Epithelial cell of esophagus (primary cell): ENCODE measurements at regions not wholly inside any gene's neighbourhood (a gene's known extent, or its start where the extent isn't known, plus 50 kb on each side); places are given as distances from the start of the nearest gene placed in this dataset.
A peak's percentile ranks its signal among the peaks of the same experiment; 100 is the strongest.

ENCODE experiments used
- DNase-seq: peaks from one replicate; pipeline ENCODE4 v3.0.0; 2010; ENCODE audit warnings: low read depth
- H3K4me3 ChIP-seq: 2 replicates; pipeline ENCODE4 v1.5.1; 2011; ENCODE audit warnings: mild to moderate bottlenecking, low read length, control low read depth
- TF ChIP-seq, protein P1 (sequence below): IDR thresholded peaks from 2 replicates; pipeline ENCODE4 v1.5.1; 2011; ENCODE audit warnings: low read depth, mild to moderate bottlenecking, low read length, control low read depth, inconsistent platforms; ENCODE audit not compliant: insufficient read depth; ENCODE audit errors: missing control alignments

DNA sequence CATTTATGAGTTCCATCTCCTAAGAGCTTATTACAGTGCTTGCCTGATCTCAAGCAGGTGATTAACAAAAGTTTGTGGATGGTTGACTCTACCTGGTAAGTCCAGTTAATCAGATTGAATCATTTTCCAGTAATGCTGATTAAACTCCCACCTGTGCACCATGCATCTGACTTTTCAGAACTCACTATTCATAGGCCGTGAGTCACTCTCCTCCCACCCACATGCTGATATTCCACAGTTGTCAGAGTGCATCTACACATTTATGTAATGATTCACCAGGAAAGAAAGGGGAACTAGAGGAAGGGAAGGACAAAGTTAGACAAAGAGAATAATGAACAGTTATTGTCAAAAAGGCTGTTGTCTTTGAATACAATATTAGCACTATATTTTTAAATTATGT is 106.2 kb upstream of the UBE3A start:
- H3K4me3 ChIP-seq, result no peak overlapping the region
- TF ChIP-seq, protein P1, sequence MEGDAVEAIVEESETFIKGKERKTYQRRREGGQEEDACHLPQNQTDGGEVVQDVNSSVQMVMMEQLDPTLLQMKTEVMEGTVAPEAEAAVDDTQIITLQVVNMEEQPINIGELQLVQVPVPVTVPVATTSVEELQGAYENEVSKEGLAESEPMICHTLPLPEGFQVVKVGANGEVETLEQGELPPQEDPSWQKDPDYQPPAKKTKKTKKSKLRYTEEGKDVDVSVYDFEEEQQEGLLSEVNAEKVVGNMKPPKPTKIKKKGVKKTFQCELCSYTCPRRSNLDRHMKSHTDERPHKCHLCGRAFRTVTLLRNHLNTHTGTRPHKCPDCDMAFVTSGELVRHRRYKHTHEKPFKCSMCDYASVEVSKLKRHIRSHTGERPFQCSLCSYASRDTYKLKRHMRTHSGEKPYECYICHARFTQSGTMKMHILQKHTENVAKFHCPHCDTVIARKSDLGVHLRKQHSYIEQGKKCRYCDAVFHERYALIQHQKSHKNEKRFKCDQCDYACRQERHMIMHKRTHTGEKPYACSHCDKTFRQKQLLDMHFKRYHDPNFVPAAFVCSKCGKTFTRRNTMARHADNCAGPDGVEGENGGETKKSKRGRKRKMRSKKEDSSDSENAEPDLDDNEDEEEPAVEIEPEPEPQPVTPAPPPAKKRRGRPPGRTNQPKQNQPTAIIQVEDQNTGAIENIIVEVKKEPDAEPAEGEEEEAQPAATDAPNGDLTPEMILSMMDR, result no peak
- DNase-seq, result peak; percentile 57

GRCh38 chr15:25544076-25544475 is 105.3 kb upstream of the UBE3A start:
- TF ChIP-seq, protein P1, result no peak
- no peak for DNase-seq

DNA sequence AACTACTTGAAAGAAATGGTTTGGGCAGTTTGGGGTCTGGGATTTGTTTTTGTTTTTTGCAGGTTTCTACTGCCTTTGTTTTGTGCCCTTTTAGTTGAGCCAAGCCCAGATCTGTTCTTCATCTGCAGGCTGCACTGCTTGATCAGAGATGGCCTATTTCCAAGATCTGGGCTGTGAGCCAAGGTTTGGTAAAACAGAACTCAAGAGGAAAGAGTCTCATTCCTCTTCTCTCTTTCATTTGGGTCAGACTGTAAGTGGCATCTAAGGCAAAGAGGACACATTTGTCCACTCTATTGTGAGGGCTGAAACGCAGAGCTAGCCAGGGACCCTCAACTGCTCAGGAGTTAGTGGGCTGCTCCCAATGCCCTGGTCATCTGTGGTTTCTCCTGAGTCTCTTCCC is 104.4 kb upstream of the UBE3A start:
- H3K4me3 ChIP-seq, result no peak overlapping the region
- TF ChIP-seq, protein P1, result no peak
- DNase-seq, result peak; percentile 1

More at GRCh38 chr15:25544076-25544475, 105.3 kb upstream of the UBE3A start:
- no peak overlapping the region for H3K4me3 ChIP-seq

GRCh38 chr15:25541228-25541627 is 102.4 kb upstream of the UBE3A start:
- TF ChIP-seq, protein P1, result no peak
- no peak for DNase-seq
- H3K4me3 ChIP-seq, result no peak overlapping the region

- TF ChIP-seq, protein P1, result no peak
- no peak overlapping the region for H3K4me3 ChIP-seq
- peak; percentile 14 for DNase-seq
These were observed 98.2 kb upstream of the UBE3A start for GRCh38 chr15:25536801-25537611.

DNA sequence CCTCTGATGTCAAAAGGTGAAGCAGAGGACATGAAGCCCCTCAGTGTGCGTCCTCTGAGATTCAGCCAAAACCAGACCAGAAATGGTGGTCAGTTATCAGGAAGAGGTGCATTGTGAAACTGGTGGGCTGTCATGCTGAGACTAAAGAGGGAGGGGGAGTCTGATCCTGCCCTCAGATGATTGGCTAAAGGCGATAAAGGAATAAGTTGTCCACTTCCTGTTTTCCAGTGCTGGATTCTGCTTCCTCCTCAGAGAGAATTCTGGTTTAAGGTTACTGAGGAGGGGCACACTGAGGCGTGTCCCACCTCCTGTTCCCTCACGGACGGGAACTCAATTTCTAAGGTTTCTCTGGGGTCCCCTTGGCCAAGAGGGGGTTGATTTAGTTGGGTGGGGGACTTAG is 97.0 kb upstream of the UBE3A start:
- TF ChIP-seq, protein P1, result no peak
- no peak overlapping the region for H3K4me3 ChIP-seq
- no peak for DNase-seq

GRCh38 chr15:25534293-25534692 is 95.5 kb upstream of the UBE3A start:
- TF ChIP-seq, protein P1, result no peak
- H3K4me3 ChIP-seq, result no peak overlapping the region
- no peak for DNase-seq
